ENCODE measurements at regions not wholly inside any gene's neighbourhood (a gene's known extent, or its start where the extent isn't known, plus 50 kb on each side); places are given as distances from the start of the nearest gene placed in this dataset.

- TF ChIP-seq CTCF (IDR thresholded peaks at IDR 0.05) (no peak), POLR2AphosphoS5 (IDR thresholded peaks at IDR 0.05; ENCODE audit: insufficient read depth in 1 of 2, low read depth in 1 of 2) (no peak), POLR2A (IDR thresholded peaks at IDR 0.05) (no peak)
Measured at GRCh38 chr13:104466016-104466415, 1399.8 kb upstream of the SLC10A2 start.

All from vagina (tissue), 2 donors.